IMR-90 (cell line): ENCODE measurements at regions not wholly inside any gene's neighbourhood (a gene's known extent, or its start where the extent isn't known, plus 50 kb on each side); places are given as distances from the start of the nearest gene placed in this dataset.

ENCODE experiments used
- BHLHE40 ChIP-seq: fragments of 150-350 bp; IDR thresholded peaks from 2 replicates; pipeline ENCODE4 v1.6.1; 2016; ENCODE audit warnings: mild to moderate bottlenecking, low read depth, low read length
- CEBPB ChIP-seq: IDR thresholded peaks from 2 replicates; pipeline ENCODE4 v1.6.1; 2012; ENCODE audit warnings: low read depth, low read length, improper control_type of control experiment
- CHD1 ChIP-seq: IDR thresholded peaks from 2 replicates; pipeline ENCODE4 v1.6.1; 2012; ENCODE audit warnings: low read depth, low read length, improper control_type of control experiment
- FOS ChIP-seq: fragments of 150-350 bp; IDR thresholded peaks from 2 replicates; pipeline ENCODE4 v1.6.1; 2016; ENCODE audit warnings: low read depth, low read length
- MAFK ChIP-seq: IDR thresholded peaks from 2 replicates; pipeline ENCODE4 v1.6.1; 2012; ENCODE audit warnings: low read depth, low read length, improper control_type of control experiment
- MAZ ChIP-seq: IDR thresholded peaks from 2 replicates; pipeline ENCODE4 v1.6.1; 2012; ENCODE audit warnings: low read depth, mild to moderate bottlenecking, low read length, improper control_type of control experiment, moderate library complexity, borderline replicate concordance
- MXI1 ChIP-seq: IDR thresholded peaks from 2 replicates; pipeline ENCODE4 v1.6.1; 2012; ENCODE audit warnings: low read depth, mild to moderate bottlenecking, low read length, moderate library complexity, borderline replicate concordance
- POLR2A ChIP-seq: IDR thresholded peaks from 2 replicates; pipeline ENCODE4 v1.6.1; 2012; ENCODE audit warnings: mild to moderate bottlenecking, low read depth, low read length
- RAD21 ChIP-seq: IDR thresholded peaks from 2 replicates; pipeline ENCODE4 v1.6.1; 2012; ENCODE audit warnings: low read length, improper control_type of control experiment
- RCOR1 ChIP-seq: IDR thresholded peaks from 2 replicates; pipeline ENCODE4 v1.6.1; 2012; ENCODE audit warnings: mild to moderate bottlenecking, low read length, improper control_type of control experiment; ENCODE audit not compliant: insufficient replicate concordance
- RFX5 ChIP-seq: IDR thresholded peaks from 2 replicates; pipeline ENCODE4 v1.8.0; 2012; ENCODE audit warnings: low read depth, mild to moderate bottlenecking, low read length, moderate library complexity
- SMC3 ChIP-seq: fragments of 150-350 bp; IDR thresholded peaks from 2 replicates; pipeline ENCODE4 v1.6.1; 2016; ENCODE audit warnings: low read depth, mild to moderate bottlenecking, antibody characterized with exemption, low read length, moderate library complexity
- TF ChIP-seq, protein P1 (sequence below): conservative IDR thresholded peaks from 2 replicates; pipeline ENCODE4 v1.5.1; 2012; ENCODE audit warnings: mild to moderate bottlenecking, low read depth, low read length, improper control_type of control experiment
- TF ChIP-seq, protein P2 (sequence below): fragments of 150-350 bp; IDR thresholded peaks from 2 replicates; pipeline ENCODE4 v1.6.1; 2017; ENCODE audit warnings: mild to moderate bottlenecking, antibody characterized with exemption, low read length, low read depth

DNA sequence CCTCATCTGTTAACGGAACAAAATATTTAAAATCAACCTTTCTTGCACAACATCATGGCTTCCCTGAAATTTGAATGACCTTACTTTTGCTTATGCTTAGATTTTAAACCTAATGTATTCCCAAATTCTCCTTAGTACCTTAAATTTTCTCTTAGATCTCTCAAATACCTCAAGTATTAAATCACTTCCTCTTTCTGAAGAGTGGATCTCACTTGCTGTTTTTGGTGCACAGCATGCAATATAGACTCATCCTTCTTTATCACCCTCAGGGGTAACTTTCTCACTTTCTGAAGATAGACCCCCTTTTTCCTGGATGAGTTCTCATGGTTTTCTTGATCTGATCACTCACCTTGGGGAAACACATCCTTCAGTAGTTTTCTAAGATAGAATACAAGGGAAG lies 871.7 kb downstream of the DACH1 start:
- TF ChIP-seq, protein P1, sequence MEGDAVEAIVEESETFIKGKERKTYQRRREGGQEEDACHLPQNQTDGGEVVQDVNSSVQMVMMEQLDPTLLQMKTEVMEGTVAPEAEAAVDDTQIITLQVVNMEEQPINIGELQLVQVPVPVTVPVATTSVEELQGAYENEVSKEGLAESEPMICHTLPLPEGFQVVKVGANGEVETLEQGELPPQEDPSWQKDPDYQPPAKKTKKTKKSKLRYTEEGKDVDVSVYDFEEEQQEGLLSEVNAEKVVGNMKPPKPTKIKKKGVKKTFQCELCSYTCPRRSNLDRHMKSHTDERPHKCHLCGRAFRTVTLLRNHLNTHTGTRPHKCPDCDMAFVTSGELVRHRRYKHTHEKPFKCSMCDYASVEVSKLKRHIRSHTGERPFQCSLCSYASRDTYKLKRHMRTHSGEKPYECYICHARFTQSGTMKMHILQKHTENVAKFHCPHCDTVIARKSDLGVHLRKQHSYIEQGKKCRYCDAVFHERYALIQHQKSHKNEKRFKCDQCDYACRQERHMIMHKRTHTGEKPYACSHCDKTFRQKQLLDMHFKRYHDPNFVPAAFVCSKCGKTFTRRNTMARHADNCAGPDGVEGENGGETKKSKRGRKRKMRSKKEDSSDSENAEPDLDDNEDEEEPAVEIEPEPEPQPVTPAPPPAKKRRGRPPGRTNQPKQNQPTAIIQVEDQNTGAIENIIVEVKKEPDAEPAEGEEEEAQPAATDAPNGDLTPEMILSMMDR = no peak
- TF ChIP-seq RAD21 (no peak), SMC3 (no peak), MAZ (no peak), POLR2A (no peak), BHLHE40 (no peak), RFX5 (no peak), MXI1 (no peak), RCOR1 (no peak), CEBPB (no peak), FOS (no peak), CHD1 (no peak), MAFK (no peak)
- TF ChIP-seq, protein P2, sequence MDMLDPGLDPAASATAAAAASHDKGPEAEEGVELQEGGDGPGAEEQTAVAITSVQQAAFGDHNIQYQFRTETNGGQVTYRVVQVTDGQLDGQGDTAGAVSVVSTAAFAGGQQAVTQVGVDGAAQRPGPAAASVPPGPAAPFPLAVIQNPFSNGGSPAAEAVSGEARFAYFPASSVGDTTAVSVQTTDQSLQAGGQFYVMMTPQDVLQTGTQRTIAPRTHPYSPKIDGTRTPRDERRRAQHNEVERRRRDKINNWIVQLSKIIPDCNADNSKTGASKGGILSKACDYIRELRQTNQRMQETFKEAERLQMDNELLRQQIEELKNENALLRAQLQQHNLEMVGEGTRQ = no peak
